H1 (cell line): ENCODE measurements at regions not wholly inside any gene's neighbourhood (a gene's known extent, or its start where the extent isn't known, plus 50 kb on each side); places are given as distances from the start of the nearest gene placed in this dataset.

Experiments
- CTCF ChIA-PET: fragments of 300-600 bp; sonication (Branson Sonifier 250); formaldehyde crosslinking; loops from one replicate; lab custom pipeline; 2021; ENCODE audit not compliant: partially characterized antibody; lab: Charles Lee
- POLR2A ChIA-PET: fragments of 300-600 bp; sonication (Branson Sonifier 250); formaldehyde crosslinking; loops from one replicate; lab custom pipeline; 2021; ENCODE audit warnings: inconsistent platforms; ENCODE audit not compliant: partially characterized antibody; lab: Charles Lee
- DNase-seq, 2 experiments: peaks; one replicate each; pipeline versions ENCODE4 v3.0.0 to v3.0.0-alpha.2; 2010 to 2022; ENCODE audit warnings: low spot score in 2 of 2, low read depth in 1 of 2, mixed read lengths in 1 of 2
- FAIRE-seq: peaks from 2 replicates; lab custom pipeline; 2011; peaks lifted over from hg19 to GRCh38; lab: Jason Lieb, UNC
- H2AFZ ChIP-seq: 2 replicates; pipeline ENCODE4 v1.8.1; 2012; ENCODE audit warnings: low read length, inconsistent platforms
- H2AK5ac ChIP-seq: 2 replicates; pipeline ENCODE4 v1.6.1; 2013; ENCODE audit warnings: low read depth, low read length
- H2BK120ac ChIP-seq: replicated peaks from 2 replicates; pipeline ENCODE3; 2013; ENCODE audit warnings: low read depth, low read length, inconsistent platforms
- H2BK12ac ChIP-seq: 2 replicates; pipeline ENCODE4 v1.6.1; 2013; ENCODE audit warnings: low read depth, low read length
- H2BK15ac ChIP-seq: 2 replicates; pipeline ENCODE4 v1.6.1; 2013; ENCODE audit warnings: low read length
- H2BK20ac ChIP-seq: 2 replicates; pipeline ENCODE4 v1.6.1; 2013; ENCODE audit warnings: low read length
- H2BK5ac ChIP-seq: 2 replicates; pipeline ENCODE4 v1.6.1; 2013; ENCODE audit warnings: low read depth, low read length
- H3K14ac ChIP-seq: 2 replicates; pipeline ENCODE4 v1.6.1; 2013; ENCODE audit warnings: inconsistent platforms; ENCODE audit not compliant: insufficient read length
- H3K18ac ChIP-seq: 2 replicates; pipeline ENCODE4 v1.6.1; 2013; ENCODE audit warnings: low read length; ENCODE audit errors: extremely low read depth
- H3K23ac ChIP-seq: 2 replicates; pipeline ENCODE4 v1.6.1; 2013; ENCODE audit warnings: inconsistent platforms; ENCODE audit not compliant: insufficient read length
- H3K23me2 ChIP-seq: 2 replicates; pipeline ENCODE4 v1.6.1; 2013; ENCODE audit warnings: low read depth, low read length
- H3K27ac ChIP-seq: 2 replicates; pipeline ENCODE4 v1.6.1; 2011; ENCODE audit warnings: low read depth, low read length, inconsistent platforms
- H3K27me3 ChIP-seq, 4 experiments: replicated peaks in 1 of 4; 1 replicate in 1 of 4; 2 replicates in 3 of 4; pipeline versions ENCODE4 v1.6.1 to v1.8.1; 2011 to 2013; ENCODE audit warnings: low read length in 3 of 4, mild to moderate bottlenecking in 3 of 4, inconsistent platforms in 2 of 4, mixed read lengths in 2 of 4, moderate library complexity in 1 of 4; ENCODE audit not compliant: control insufficient read depth in 3 of 4, insufficient read depth in 3 of 4; ENCODE audit errors: extremely low read depth in 1 of 4
- H3K36me3 ChIP-seq, 4 experiments: 2 replicates each; pipeline versions ENCODE4 v1.6.1 to v1.8.1; 2011 to 2013; ENCODE audit warnings: mild to moderate bottlenecking in 4 of 4, low read length in 3 of 4, moderate library complexity in 2 of 4, control low read depth in 1 of 4, inconsistent platforms in 1 of 4; ENCODE audit not compliant: insufficient read depth in 4 of 4, control insufficient read depth in 2 of 4
- H3K4ac ChIP-seq: replicated peaks from 2 replicates; pipeline ENCODE3; 2013; ENCODE audit warnings: low read length, low read depth, mixed read lengths, inconsistent platforms; ENCODE audit not compliant: insufficient read length
- H3K4me1 ChIP-seq, 4 experiments: replicated peaks in 1 of 4; 1 replicate in 1 of 4; 2 replicates in 3 of 4; pipeline versions ENCODE4 v1.6.1 to v1.8.1; 2011 to 2013; ENCODE audit warnings: low read length in 3 of 4, inconsistent platforms in 2 of 4, mixed read lengths in 1 of 4; ENCODE audit not compliant: insufficient read depth in 4 of 4, control insufficient read depth in 3 of 4
- H3K4me2 ChIP-seq, 2 experiments: 2 replicates each; pipeline versions ENCODE4 v1.6.1 to v1.8.1; 2011 to 2013; ENCODE audit warnings: low read depth in 2 of 2, low read length in 2 of 2, control low read depth in 1 of 2, inconsistent platforms in 1 of 2, mild to moderate bottlenecking in 1 of 2; ENCODE audit not compliant: insufficient read depth in 1 of 2
- H3K4me3 ChIP-seq, 4 experiments: fragments of 200-600, 300-600 bp in 1 of 4; sonication (generic), shearing (Covaris generic), sonication (Bioruptor Twin) in 1 of 4; 2 replicates each; pipeline versions ENCODE4 v1.5.1 to v1.8.1; 2011 to 2016; ENCODE audit warnings: low read length in 4 of 4, low read depth in 3 of 4, control low read depth in 2 of 4, inconsistent platforms in 2 of 4, mild to moderate bottlenecking in 2 of 4, mixed read lengths in 1 of 4, moderate library complexity in 1 of 4; ENCODE audit not compliant: insufficient read depth in 2 of 4; ENCODE audit errors: extremely low read depth in 1 of 4
- H3K56ac ChIP-seq: replicated peaks from 2 replicates; pipeline ENCODE3; 2013; ENCODE audit warnings: low read depth, mild to moderate bottlenecking, mixed read lengths, low read length, inconsistent platforms; ENCODE audit not compliant: insufficient read length
- H3K79me1 ChIP-seq: 2 replicates; pipeline ENCODE4 v1.6.1; 2013; ENCODE audit warnings: low read depth, low read length, control low read depth
- H3K79me2 ChIP-seq, 2 experiments: 2 replicates each; pipeline versions ENCODE4 v1.6.1 to v1.8.1; 2012 to 2013; ENCODE audit warnings: low read length in 2 of 2, mild to moderate bottlenecking in 2 of 2, inconsistent platforms in 1 of 2; ENCODE audit not compliant: insufficient read depth in 2 of 2, control insufficient read depth in 1 of 2
- H3K9ac ChIP-seq, 4 experiments: replicated peaks in 1 of 4; 1 replicate in 1 of 4; 2 replicates in 3 of 4; pipeline versions ENCODE4 v1.6.1 to v1.8.1; 2011 to 2013; ENCODE audit warnings: low read depth in 3 of 4, low read length in 3 of 4, control low read depth in 2 of 4, mild to moderate bottlenecking in 2 of 4, moderate library complexity in 2 of 4, inconsistent platforms in 1 of 4; ENCODE audit errors: extremely low read depth in 1 of 4
- H3K9me3 ChIP-seq, 2 experiments: 2 replicates each; pipeline versions ENCODE4 v1.6.1 to v1.8.1; 2012 to 2013; ENCODE audit warnings: mild to moderate bottlenecking in 2 of 2, moderate library complexity in 2 of 2, control low read depth in 1 of 2, inconsistent platforms in 1 of 2, low read depth in 1 of 2, low read length in 1 of 2, mixed read lengths in 1 of 2; ENCODE audit not compliant: insufficient read depth in 2 of 2
- H4K20me1 ChIP-seq, 2 experiments: replicated peaks in 1 of 2; 2 replicates each; pipeline versions ENCODE3 to v1.8.1; 2011 to 2013; ENCODE audit warnings: inconsistent platforms in 2 of 2, low read length in 2 of 2, mild to moderate bottlenecking in 1 of 2; ENCODE audit not compliant: insufficient read depth in 2 of 2, control insufficient read depth in 1 of 2
- H4K5ac ChIP-seq: 2 replicates; pipeline ENCODE4 v1.6.1; 2013; ENCODE audit warnings: low read length, low read depth, mixed read lengths, inconsistent platforms; ENCODE audit not compliant: insufficient read length
- H4K8ac ChIP-seq: 2 replicates; pipeline ENCODE4 v1.8.0; 2013; ENCODE audit warnings: mild to moderate bottlenecking, moderate library complexity, low read length, inconsistent platforms; ENCODE audit not compliant: insufficient read depth; ENCODE audit errors: extremely low read depth
- H4K91ac ChIP-seq: replicated peaks from 2 replicates; pipeline ENCODE3; 2013; ENCODE audit warnings: low read length, mixed read lengths, inconsistent platforms; ENCODE audit not compliant: insufficient read length
- CHD1 ChIP-seq: IDR thresholded peaks from 2 replicates; pipeline ENCODE4 v1.6.1; 2012; ENCODE audit warnings: low read depth, low read length, improper control_type of control experiment
- JUND ChIP-seq: IDR thresholded peaks from 2 replicates; pipeline ENCODE4 v1.6.1; 2011; ENCODE audit warnings: mild to moderate bottlenecking, improper control_type of control experiment, low read length
- POLR2AphosphoS5 ChIP-seq: IDR thresholded peaks from 2 replicates; pipeline ENCODE4 v1.6.1; 2011; ENCODE audit warnings: low read depth, low read length
- RBBP5 ChIP-seq: IDR thresholded peaks from 2 replicates; pipeline ENCODE4 v1.7.1; 2012; ENCODE audit warnings: low read depth, mild to moderate bottlenecking, inconsistent platforms, low read length, moderate library complexity, borderline replicate concordance
- SUZ12 ChIP-seq: fragments of 200-600 bp; sonication (generic); IDR thresholded peaks from 2 replicates; pipeline ENCODE4 v1.6.1; 2012; ENCODE audit warnings: mild to moderate bottlenecking, inconsistent platforms, low read length, moderate library complexity, mixed read lengths

DNA sequence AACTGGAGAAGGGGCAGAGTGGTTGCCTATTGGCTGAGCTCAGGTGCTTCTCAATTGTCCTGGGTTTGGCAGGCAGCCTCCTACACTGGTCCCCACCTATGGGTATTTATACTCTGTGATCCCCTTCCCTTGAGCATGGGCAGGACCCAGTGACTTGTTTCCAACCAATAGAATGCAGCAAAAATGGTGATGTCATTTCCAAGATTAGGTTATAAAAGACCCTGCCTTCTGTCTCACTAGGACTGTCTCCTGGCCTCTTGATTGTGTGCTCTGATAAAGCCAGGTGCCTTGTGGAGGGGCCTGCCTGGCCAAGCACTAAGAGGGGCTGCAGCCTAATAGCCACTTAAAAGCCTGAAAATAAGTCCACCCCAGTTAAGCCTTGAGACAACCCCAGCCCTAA lies 76.1 kb downstream of the MSX2 start:
- TF ChIP-seq RBBP5 (no peak), JUND (no peak), CHD1 (no peak), POLR2AphosphoS5 (no peak), SUZ12 (no peak)
- H3K4ac ChIP-seq = no peak overlapping the region
- H3K23ac ChIP-seq = no peak overlapping the region
- CTCF ChIA-PET = interaction anchor here (0.9 kb wide), 2 partner anchors 16 to 17 kb away, joined by 3 read pairs; no protein-coding TSS in a partner anchor
- no peak for FAIRE-seq
- no peaks in the 10 kb centered on the region for H3K4me1 ChIP-seq
- H2BK120ac ChIP-seq = no peak overlapping the region
- no peak overlapping the region for H4K91ac ChIP-seq
- H4K8ac ChIP-seq = no peak overlapping the region
- H3K56ac ChIP-seq = no peak overlapping the region
- no peak overlapping the region for H2AFZ ChIP-seq
- H4K5ac ChIP-seq = no peak overlapping the region
- no peak for DNase-seq
- POLR2A ChIA-PET = no interaction called here
- no peaks in the 10 kb centered on the region for H3K79me2 ChIP-seq
- H3K18ac ChIP-seq = no peak overlapping the region
- H2AK5ac ChIP-seq = no peak overlapping the region
- H3K14ac ChIP-seq = no peak overlapping the region
- H3K4me2 ChIP-seq = no peak overlapping the region
- H2BK15ac ChIP-seq = no peak overlapping the region
- no peaks in the 10 kb centered on the region for H3K23me2 ChIP-seq
- H2BK20ac ChIP-seq = no peak overlapping the region
- H3K79me1 ChIP-seq = no peaks in the 10 kb centered on the region
- H2BK5ac ChIP-seq = no peak overlapping the region
- no peak overlapping the region for H2BK12ac ChIP-seq
- H3K9ac ChIP-seq = no peak overlapping the region
- H3K36me3 ChIP-seq = no peaks in the 10 kb centered on the region
- no peaks in the 10 kb centered on the region for H4K20me1 ChIP-seq
- H3K27me3 ChIP-seq = no peaks in the 10 kb centered on the region
- H3K27ac ChIP-seq = no peak overlapping the region
- H3K4me3 ChIP-seq = no peak overlapping the region
- peaks cover 1 to 8% of the 10 kb centered on the region in 2 experiments; a peak in 1 of 4 replicates for H3K9me3 ChIP-seq
